Fibroblast of skin of back (primary cell): ENCODE measurements at regions not wholly inside any gene's neighbourhood (a gene's known extent, or its start where the extent isn't known, plus 50 kb on each side); places are given as distances from the start of the nearest gene placed in this dataset.
"Not testable (repeated sequence)": the region's sequence is repeated elsewhere in the genome, so short reads cannot be mapped to it uniquely, and the experiment has no call there.

Experiments
- DNase-seq: peaks from one replicate; pipeline ENCODE4 v3.0.0-alpha.2; 2013

GRCh38 chr11:101741061-101741460 is 157.3 kb upstream of the TRPC6 start:
- DNase-seq = no peak

GRCh38 chr11:101738452-101738851 is 154.6 kb upstream of the TRPC6 start:
- DNase-seq = peak; percentile 16

- no peak for DNase-seq
These were observed 145.7 kb upstream of the TRPC6 start for GRCh38 chr11:101729406-101730078.

GRCh38 chr11:101727451-101727850 is 143.6 kb upstream of the TRPC6 start:
- no peak for DNase-seq

- no peak for DNase-seq
These were observed 143.2 kb upstream of the TRPC6 start for GRCh38 chr11:101726988-101727387.

GRCh38 chr11:101723371-101723770 is 139.6 kb upstream of the TRPC6 start:
- DNase-seq = peak; percentile 13

- DNase-seq = no peak
These were observed 137.5 kb upstream of the TRPC6 start for GRCh38 chr11:101721270-101721669.

- DNase-seq = peak; percentile 16
These were observed 134.6 kb upstream of the TRPC6 start for GRCh38 chr11:101718402-101718801.

- DNase-seq = no peak
These were observed 133.8 kb upstream of the TRPC6 start for GRCh38 chr11:101717619-101718018.

- DNase-seq = no peak
These were observed 131.5 kb upstream of the TRPC6 start for GRCh38 chr11:101715281-101715680.

- DNase-seq = no peak
These were observed 123.7 kb upstream of the TRPC6 start for GRCh38 chr11:101707477-101707876.

- peak; percentile 79 for DNase-seq
These were observed 122.7 kb upstream of the TRPC6 start for GRCh38 chr11:101706541-101706940.

- no peak for DNase-seq
These were observed 122.2 kb upstream of the TRPC6 start for GRCh38 chr11:101705972-101706371.

GRCh38 chr11:101694869-101695268 is 111.1 kb upstream of the TRPC6 start:
- not testable (repeated sequence) for DNase-seq

GRCh38 chr11:101692980-101693379 is 109.2 kb upstream of the TRPC6 start:
- DNase-seq = no peak

- peak; percentile 96 for DNase-seq
These were observed 102.7 kb upstream of the TRPC6 start for GRCh38 chr11:101686514-101686913.

- DNase-seq = no peak
These were observed 84.4 kb upstream of the TRPC6 start for GRCh38 chr11:101668236-101668635.

- DNase-seq = no peak
These were observed 83.1 kb upstream of the TRPC6 start for GRCh38 chr11:101666916-101667315.

GRCh38 chr11:101661559-101661958 is 77.8 kb upstream of the TRPC6 start:
- no peak for DNase-seq
